Activated T-cell treated with anti-CD3 and anti-CD28 coated beads, Interleukin-2, amount 50 U/mL, for 24 hours (primary cell): ENCODE measurements at regions not wholly inside any gene's neighbourhood (a gene's known extent, or its start where the extent isn't known, plus 50 kb on each side); places are given as distances from the start of the nearest gene placed in this dataset.
"Not testable (repeated sequence)": the region's sequence is repeated elsewhere in the genome, so short reads cannot be mapped to it uniquely, and the experiment has no call there.

Experiments used
- DNase-seq: peaks from one replicate; pipeline ENCODE4 v3.0.0-alpha.2; 2020
- H3K27ac Mint-ChIP-seq: 2 replicates; pipeline ENCODE4 v1.8.0; 2020; ENCODE audit warnings: mild to moderate bottlenecking, mixed read lengths
- H3K27me3 Mint-ChIP-seq: 2 replicates; pipeline ENCODE4 v1.8.0; 2020; ENCODE audit warnings: mixed read lengths
- H3K36me3 Mint-ChIP-seq: 2 replicates; pipeline ENCODE4 v1.8.0; 2020; ENCODE audit warnings: low read depth, mixed read lengths
- H3K4me1 Mint-ChIP-seq: 2 replicates; pipeline ENCODE4 v1.8.0; 2020; ENCODE audit warnings: low read depth, mixed read lengths
- H3K4me3 Mint-ChIP-seq: 2 replicates; pipeline ENCODE4 v1.8.0; 2020; ENCODE audit warnings: mild to moderate bottlenecking, moderate library complexity, mixed read lengths
- H3K9me3 Mint-ChIP-seq: 2 replicates; pipeline ENCODE4 v1.8.0; 2020; ENCODE audit warnings: mixed read lengths

GRCh38 chr12:124478416-124478815 is 89.0 kb downstream of the NCOR2 start:
- no peak overlapping the region for H3K4me3 Mint-ChIP-seq
- peak overlapping the region; percentile 63 for H3K27ac Mint-ChIP-seq
- no peak for DNase-seq
- peaks cover 40% of the 10 kb centered on the region for H3K4me1 Mint-ChIP-seq
- H3K36me3 Mint-ChIP-seq, result peaks cover 86% of the 10 kb centered on the region
- H3K9me3 Mint-ChIP-seq, result peaks cover 2% of the 10 kb centered on the region
- no peaks in the 10 kb centered on the region for H3K27me3 Mint-ChIP-seq

DNA sequence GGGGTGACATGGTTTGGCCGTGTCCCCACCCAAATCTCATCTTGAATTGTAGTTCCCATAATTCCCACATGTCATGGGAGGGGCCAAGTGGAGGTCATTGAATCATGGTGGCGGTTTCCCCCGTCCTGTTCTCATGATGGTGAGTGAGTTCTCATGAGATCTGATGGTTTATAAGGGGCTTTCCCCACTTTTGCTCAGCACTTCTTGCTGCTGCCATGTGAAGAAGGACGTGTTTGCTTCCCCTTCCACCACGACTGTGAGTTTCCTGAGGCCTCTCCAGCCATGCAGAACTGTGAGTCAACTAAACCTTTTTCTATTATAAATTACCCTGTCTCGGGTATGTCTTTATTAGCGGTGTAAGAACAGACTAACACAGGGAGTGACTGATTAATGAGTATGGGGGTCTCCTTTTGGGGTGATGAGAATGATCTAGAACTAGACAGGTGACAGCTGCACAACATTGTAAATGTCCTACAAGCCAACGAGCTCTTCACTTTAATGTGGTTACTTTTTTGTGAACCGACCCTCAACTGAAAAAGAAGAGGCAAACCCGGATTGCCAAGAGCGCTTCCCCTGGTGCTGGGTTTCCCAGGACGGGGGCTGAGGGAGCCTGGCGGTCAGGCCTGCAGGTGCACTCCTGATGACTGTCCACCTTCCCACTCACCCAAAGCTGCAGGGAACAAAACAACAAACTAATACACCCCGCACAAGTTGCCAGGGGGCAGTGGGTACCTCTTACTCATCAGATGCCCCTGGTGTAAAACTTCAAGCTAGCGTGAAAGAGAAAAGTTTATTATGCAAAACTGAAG is 90.1 kb downstream of the NCOR2 start:
- peaks cover 2% of the 10 kb centered on the region for H3K9me3 Mint-ChIP-seq
- DNase-seq, result no peak
- H3K27me3 Mint-ChIP-seq, result no peaks in the 10 kb centered on the region
- no peak overlapping the region for H3K4me3 Mint-ChIP-seq
- H3K4me1 Mint-ChIP-seq, result peaks cover 40% of the 10 kb centered on the region
- H3K36me3 Mint-ChIP-seq, result peaks cover 86% of the 10 kb centered on the region
- no peak overlapping the region for H3K27ac Mint-ChIP-seq

GRCh38 chr12:124476011-124476400 is 91.4 kb downstream of the NCOR2 start:
- H3K36me3 Mint-ChIP-seq, result peaks cover 89% of the 10 kb centered on the region

DNA sequence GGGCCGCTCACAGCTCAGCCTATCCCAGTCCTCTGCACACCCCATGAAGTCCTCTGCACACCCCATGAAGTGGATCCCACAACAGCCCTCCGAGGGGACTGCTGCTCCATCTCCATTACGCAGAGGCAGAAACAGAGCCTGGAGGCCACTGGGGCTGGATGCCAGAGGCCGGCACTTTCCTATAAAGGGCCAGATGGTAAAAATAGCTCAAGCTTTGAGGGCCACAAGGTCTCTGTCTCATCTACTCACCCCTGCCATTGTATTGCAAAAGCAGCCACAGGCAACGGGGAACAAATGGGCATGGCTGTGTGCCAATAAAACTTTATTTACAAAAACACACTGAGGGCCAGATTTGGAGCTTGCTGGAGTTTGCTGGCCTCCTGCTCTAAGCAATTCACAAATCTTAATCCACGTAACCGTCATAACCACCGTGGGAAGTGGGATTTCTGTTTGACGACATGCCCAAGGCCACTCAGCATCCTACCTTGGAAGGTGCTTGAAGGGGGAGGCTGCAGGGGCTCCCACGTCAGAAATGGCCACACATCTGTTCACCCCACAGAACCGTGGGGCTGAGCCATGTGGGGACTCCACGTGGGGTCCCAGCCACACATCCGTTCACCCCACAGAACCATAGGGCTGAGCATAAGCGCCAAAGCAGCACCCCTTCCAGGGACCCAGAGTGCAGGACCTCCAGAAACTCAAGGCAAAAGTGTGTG is 92.0 kb downstream of the NCOR2 start:
- Mint-ChIP-seq H3K4me1 (peaks cover 27% of the 10 kb centered on the region), H3K9me3 (peaks cover 2% of the 10 kb centered on the region), H3K4me3 (no peak overlapping the region), H3K27me3 (no peaks in the 10 kb centered on the region), H3K27ac (no peak overlapping the region), H3K36me3 (peaks cover 93% of the 10 kb centered on the region)
- DNase-seq, result no peak

More at GRCh38 chr12:124476011-124476400, 91.4 kb downstream of the NCOR2 start:
- no peak overlapping the region for H3K4me3 Mint-ChIP-seq
- H3K9me3 Mint-ChIP-seq, result peaks cover 2% of the 10 kb centered on the region
- DNase-seq, result no peak
- peaks cover 31% of the 10 kb centered on the region for H3K4me1 Mint-ChIP-seq
- H3K27ac Mint-ChIP-seq, result no peak overlapping the region
- no peaks in the 10 kb centered on the region for H3K27me3 Mint-ChIP-seq

GRCh38 chr12:124474709-124475108 is 92.7 kb downstream of the NCOR2 start:
- H3K4me3 Mint-ChIP-seq, result no peak overlapping the region
- peaks cover 28% of the 10 kb centered on the region for H3K4me1 Mint-ChIP-seq
- DNase-seq, result no peak
- H3K27me3 Mint-ChIP-seq, result no peaks in the 10 kb centered on the region
- H3K27ac Mint-ChIP-seq, result peak overlapping the region; percentile 50
- H3K36me3 Mint-ChIP-seq, result peaks cover 98% of the 10 kb centered on the region
- peaks cover 7% of the 10 kb centered on the region for H3K9me3 Mint-ChIP-seq

DNA sequence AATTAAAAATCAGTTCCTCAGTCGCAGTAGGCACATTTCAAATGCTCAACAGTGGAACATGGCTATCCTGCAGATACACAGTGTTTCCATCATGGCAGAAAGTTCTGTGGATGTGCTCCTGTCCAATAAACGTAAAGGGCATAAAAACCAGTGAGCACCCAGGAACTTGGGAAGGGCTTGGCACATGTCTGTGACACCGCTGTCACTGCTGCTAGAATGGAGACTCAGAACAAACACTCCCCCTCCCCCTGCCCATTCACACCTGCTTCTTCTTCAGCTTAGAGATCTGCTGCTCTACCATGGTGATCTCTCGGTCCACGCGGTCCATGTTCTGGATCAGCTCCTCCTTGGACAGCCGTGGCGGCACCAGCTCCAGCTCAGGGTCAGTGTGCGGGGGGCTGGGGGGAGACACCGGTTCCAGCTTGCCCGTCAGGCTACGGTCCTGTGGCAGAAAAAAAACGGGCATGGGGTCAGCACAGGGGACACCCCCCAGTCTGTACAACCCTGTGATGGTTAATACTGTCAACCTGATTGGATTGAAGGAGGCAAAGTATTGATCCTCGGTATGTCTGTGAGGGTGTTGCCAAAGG is 94.6 kb downstream of the NCOR2 start:
- H3K9me3 Mint-ChIP-seq, result peaks cover 14% of the 10 kb centered on the region
- no peak overlapping the region for H3K27ac Mint-ChIP-seq
- no peak overlapping the region for H3K4me3 Mint-ChIP-seq
- H3K27me3 Mint-ChIP-seq, result no peaks in the 10 kb centered on the region
- DNase-seq, result no peak
- peaks cover 22% of the 10 kb centered on the region for H3K4me1 Mint-ChIP-seq
- H3K36me3 Mint-ChIP-seq, result peaks cover 87% of the 10 kb centered on the region

DNA sequence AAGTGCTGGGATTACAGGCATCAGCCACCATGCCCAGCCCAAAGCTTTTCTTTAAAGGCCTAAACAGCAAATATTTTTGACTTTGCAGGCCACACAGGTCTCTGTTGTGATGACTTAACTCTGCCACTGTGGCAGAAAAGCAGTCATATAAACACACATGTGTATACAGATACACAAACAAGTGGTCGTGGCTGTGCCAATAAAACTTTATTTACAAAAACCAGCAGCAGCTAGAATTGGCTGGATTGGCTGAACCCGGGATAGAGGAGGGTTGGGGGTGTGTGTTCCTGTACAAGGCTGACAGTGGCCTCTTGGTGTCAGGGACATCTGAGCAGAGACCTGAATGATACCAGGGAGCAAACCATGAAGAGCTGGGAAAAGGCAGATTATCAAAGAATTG is 95.6 kb downstream of the NCOR2 start:
- peaks cover 17% of the 10 kb centered on the region for H3K4me1 Mint-ChIP-seq
- peaks cover 14% of the 10 kb centered on the region for H3K9me3 Mint-ChIP-seq
- H3K27me3 Mint-ChIP-seq, result no peaks in the 10 kb centered on the region
- no peak for DNase-seq
- H3K27ac Mint-ChIP-seq, result no peak overlapping the region
- H3K36me3 Mint-ChIP-seq, result peaks cover 77% of the 10 kb centered on the region
- H3K4me3 Mint-ChIP-seq, result no peak overlapping the region

GRCh38 chr12:124470806-124471205 is 96.6 kb downstream of the NCOR2 start:
- Mint-ChIP-seq H3K36me3 (peaks cover 71% of the 10 kb centered on the region), H3K4me1 (peaks cover 26% of the 10 kb centered on the region), H3K27ac (peak overlapping the region; percentile 6), H3K4me3 (no peak overlapping the region), H3K9me3 (peaks cover 14% of the 10 kb centered on the region), H3K27me3 (no peaks in the 10 kb centered on the region)
- DNase-seq, result no peak

DNA sequence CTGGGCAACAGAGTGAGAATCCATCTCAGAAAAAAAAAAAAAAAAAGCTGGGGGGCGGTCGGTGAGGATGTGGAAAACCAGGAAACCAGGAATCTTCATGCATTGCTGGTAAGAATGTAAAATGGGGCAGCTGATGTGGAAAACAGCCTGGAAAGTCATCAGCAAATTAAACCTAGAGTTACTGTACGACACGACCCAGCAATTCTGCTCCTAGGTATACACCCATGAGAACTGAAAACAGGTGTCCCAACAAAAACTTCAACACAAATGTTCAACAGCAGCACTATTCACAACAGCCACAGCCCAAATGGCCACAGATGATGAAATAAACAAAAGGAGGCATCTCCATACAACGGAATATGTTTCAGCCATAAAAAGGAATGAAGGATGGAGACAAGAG is 97.3 kb downstream of the NCOR2 start:
- DNase-seq, result no peak
- H3K4me1 Mint-ChIP-seq, result peaks cover 30% of the 10 kb centered on the region
- peaks cover 72% of the 10 kb centered on the region for H3K36me3 Mint-ChIP-seq
- H3K27ac Mint-ChIP-seq, result no peak overlapping the region
- no peaks in the 10 kb centered on the region for H3K27me3 Mint-ChIP-seq
- H3K4me3 Mint-ChIP-seq, result no peak overlapping the region
- peaks cover 14% of the 10 kb centered on the region for H3K9me3 Mint-ChIP-seq

GRCh38 chr12:124469193-124469888 is 98.1 kb downstream of the NCOR2 start:
- no peak for DNase-seq

DNA sequence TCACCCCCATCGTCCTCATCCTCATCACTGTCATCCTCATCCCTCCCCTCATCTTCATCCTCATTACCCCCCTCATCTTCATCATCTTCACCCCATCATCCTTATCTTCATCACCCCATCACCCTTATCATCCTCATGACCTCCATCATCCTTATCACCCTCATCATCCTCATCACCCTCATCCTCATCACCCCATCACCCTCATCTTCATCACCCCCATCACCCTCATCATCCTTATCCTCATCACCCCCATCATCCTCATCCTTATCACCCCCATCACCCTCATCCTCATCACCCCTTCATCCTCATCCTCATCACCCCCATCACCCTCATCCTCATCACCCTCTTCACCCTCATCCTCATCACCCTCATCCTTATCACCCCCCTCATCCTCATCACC is 99.9 kb downstream of the NCOR2 start:
- H3K27me3 Mint-ChIP-seq, H3K4me3 Mint-ChIP-seq, DNase-seq, H3K27ac Mint-ChIP-seq: not testable (repeated sequence)
- Mint-ChIP-seq H3K9me3 (peaks cover 11% of the 10 kb centered on the region), H3K36me3 (peaks cover 72% of the 10 kb centered on the region), H3K4me1 (peaks cover 47% of the 10 kb centered on the region)

More at GRCh38 chr12:124469193-124469888, 98.1 kb downstream of the NCOR2 start:
- peaks cover 72% of the 10 kb centered on the region for H3K36me3 Mint-ChIP-seq
- peaks cover 14% of the 10 kb centered on the region for H3K9me3 Mint-ChIP-seq
- no peak overlapping the region for H3K4me3 Mint-ChIP-seq
- no peak overlapping the region for H3K27ac Mint-ChIP-seq
- H3K4me1 Mint-ChIP-seq, result peaks cover 38% of the 10 kb centered on the region
- no peaks in the 10 kb centered on the region for H3K27me3 Mint-ChIP-seq

- Mint-ChIP-seq H3K9me3 (peaks cover 11% of the 10 kb centered on the region), H3K27ac (peak overlapping the region; percentile 89), H3K4me1 (peaks cover 49% of the 10 kb centered on the region), H3K27me3 (no peaks in the 10 kb centered on the region), H3K36me3 (peaks cover 72% of the 10 kb centered on the region), H3K4me3 (peak overlapping the region; percentile 65)
- DNase-seq, result peak; percentile 88
Observed at GRCh38 chr12:124466216-124467128, 100.9 kb downstream of the NCOR2 start.

GRCh38 chr12:124465473-124465872 is 101.9 kb downstream of the NCOR2 start:
- H3K27ac Mint-ChIP-seq, result peak overlapping the region; percentile 89
- H3K4me3 Mint-ChIP-seq, result peak overlapping the region; percentile 65
- peaks cover 49% of the 10 kb centered on the region for H3K4me1 Mint-ChIP-seq
- H3K27me3 Mint-ChIP-seq, result no peaks in the 10 kb centered on the region
- H3K36me3 Mint-ChIP-seq, result peaks cover 70% of the 10 kb centered on the region
- H3K9me3 Mint-ChIP-seq, result peaks cover 11% of the 10 kb centered on the region
- no peak for DNase-seq
